HepG2 (cell line): ENCODE measurements at regions not wholly inside any gene's neighbourhood (a gene's known extent, or its start where the extent isn't known, plus 50 kb on each side); places are given as distances from the start of the nearest gene placed in this dataset.

Experiments
- ATAC-seq: fragments of 200-7000 bp; cut with Tn5 transposase; 3 replicates; pipeline ENCODE4 v1.9.1; 2020; ENCODE audit warnings: mild to moderate bottlenecking, moderate library complexity
- BruUV-seq: library from RNA; stranded (reverse); fragments of 400-500 nt; replicated peaks from 2 replicates; lab custom pipeline; 2021; lab: Mats Ljungman, UMichigan
- CTCF ChIA-PET: fragments of 300-600 bp; formaldehyde crosslinking; extraction: SDS; loops from one replicate; lab custom pipeline; 2021; ENCODE audit warnings: low total read pairs, inconsistent platforms, low intra/inter-chr PET ratio; lab: Yijun Ruan, JAX
- POLR2A ChIA-PET: fragments of 350-600 bp; sonication (Branson Sonifier 250); formaldehyde crosslinking; loops from one replicate; lab custom pipeline; 2020; ENCODE audit warnings: antibody characterized with exemption, inconsistent platforms; lab: Yijun Ruan, JAX
- DNase-seq: peaks from one replicate; pipeline ENCODE4 v3.0.0-alpha.2; 2015; ENCODE audit warnings: low spot score
- FAIRE-seq: peaks from 3 replicates; lab custom pipeline; 2011; peaks lifted over from hg19 to GRCh38; lab: Jason Lieb, UNC
- H2AFZ ChIP-seq: one replicate; pipeline ENCODE4 v1.6.1; 2011; ENCODE audit warnings: low read length, inconsistent platforms
- H3K27ac ChIP-seq: fragments of 300-600 bp; 3 replicates; pipeline ENCODE4 v1.8.0; 2011; ENCODE audit warnings: mixed run types, mild to moderate bottlenecking, mixed read lengths, low read length, inconsistent platforms; ENCODE audit not compliant: insufficient read depth; ENCODE audit errors: extremely low read length
- H3K27me3 ChIP-seq, 2 experiments: fragments of 200-600 bp in 1 of 2; 2 replicates in 1 of 2; 3 replicates in 1 of 2; pipeline versions ENCODE4 v1.6.0 to v1.8.0; 2011; ENCODE audit warnings: low read length in 2 of 2, mild to moderate bottlenecking in 2 of 2, moderate library complexity in 2 of 2, inconsistent platforms in 1 of 2; ENCODE audit not compliant: insufficient read depth in 2 of 2, control insufficient read depth in 1 of 2
- H3K36me3 ChIP-seq, 2 experiments: fragments of 200-600 bp in 1 of 2; replicated peaks in 1 of 2; 2 replicates in 1 of 2; 3 replicates in 1 of 2; pipeline versions ENCODE4 v1.5.1 to v1.8.0; 2011; ENCODE audit warnings: low read length in 2 of 2, inconsistent platforms in 1 of 2; ENCODE audit not compliant: insufficient read depth in 2 of 2, control insufficient read depth in 1 of 2
- H3K4me1 ChIP-seq: 2 replicates; pipeline ENCODE4 v1.5.1; 2012; ENCODE audit warnings: low read length, inconsistent platforms; ENCODE audit not compliant: insufficient read depth
- H3K4me2 ChIP-seq: 2 replicates; pipeline ENCODE4 v1.6.0; 2011; ENCODE audit warnings: low read depth, low read length, inconsistent platforms
- H3K4me3 ChIP-seq, 3 experiments: fragments of 200-600 bp in 1 of 3; sonication (generic), shearing (Covaris generic) in 1 of 3; replicated peaks in 1 of 3; 2 replicates each; pipeline ENCODE4 v1.5.1; 2011 to 2016; ENCODE audit warnings: low read length in 3 of 3, inconsistent platforms in 2 of 3, low read depth in 2 of 3, mild to moderate bottlenecking in 2 of 3, control low read depth in 1 of 3, mixed read lengths in 1 of 3; ENCODE audit not compliant: insufficient read depth in 1 of 3
- H3K79me2 ChIP-seq: one replicate; pipeline ENCODE4 v1.6.1; 2011; ENCODE audit warnings: low read length, inconsistent platforms; ENCODE audit not compliant: insufficient read depth
- H3K9ac ChIP-seq: 2 replicates; pipeline ENCODE4 v1.6.0; 2011; ENCODE audit warnings: mild to moderate bottlenecking, low read depth, low read length, inconsistent platforms; ENCODE audit not compliant: insufficient read depth
- H3K9me3 ChIP-seq: 2 replicates; pipeline ENCODE4 v1.5.1; 2012; ENCODE audit warnings: mild to moderate bottlenecking, low read length
- H4K20me1 ChIP-seq: 2 replicates; pipeline ENCODE4 v1.6.0; 2011; ENCODE audit warnings: inconsistent platforms, mild to moderate bottlenecking, low read length, moderate library complexity; ENCODE audit not compliant: insufficient read depth
- AFF4 ChIP-seq: sonication (generic); formaldehyde crosslinking; IDR thresholded peaks from 2 replicates; pipeline ENCODE4 v1.4.0; 2020; ENCODE audit warnings: missing genetic modification reagents
- CAMTA2 ChIP-seq: sonication (generic); formaldehyde crosslinking; IDR thresholded peaks from 2 replicates; pipeline ENCODE4 v1.4.0; 2020; ENCODE audit warnings: mild to moderate bottlenecking, missing genetic modification reagents, borderline replicate concordance
- CBX5 ChIP-seq: sonication (generic); formaldehyde crosslinking; IDR thresholded peaks from 2 replicates; pipeline ENCODE4 v1.4.0; 2020; ENCODE audit warnings: missing genetic modification reagents, borderline replicate concordance
- CTCF ChIP-seq: sonication (generic); formaldehyde crosslinking; IDR thresholded peaks from 2 replicates; pipeline ENCODE4 v1.5.0; 2020; ENCODE audit warnings: mild to moderate bottlenecking, missing genetic modification reagents, moderate library complexity
- EED ChIP-seq: sonication (generic); formaldehyde crosslinking; IDR thresholded peaks from 2 replicates; pipeline ENCODE4 v1.5.0; 2020; ENCODE audit warnings: mild to moderate bottlenecking, missing genetic modification reagents
- HOXA5 ChIP-seq: sonication (generic); formaldehyde crosslinking; IDR thresholded peaks from 2 replicates; pipeline ENCODE4 v1.4.0; 2020; ENCODE audit warnings: missing genetic modification reagents
- PBX2 ChIP-seq: IDR thresholded peaks from 2 replicates; pipeline ENCODE4 v1.6.1; 2016; ENCODE audit warnings: control low read depth
- RFX3 ChIP-seq: IDR thresholded peaks from 2 replicates; pipeline ENCODE4 v1.6.1; 2016; ENCODE audit warnings: missing biosample characterization, missing genetic modification reagents
- SMC3 ChIP-seq: IDR thresholded peaks from 2 replicates; pipeline ENCODE4 v1.6.1; 2011; ENCODE audit warnings: low read length, improper control_type of control experiment
- STAG1 ChIP-seq: sonication (generic); formaldehyde crosslinking; IDR thresholded peaks from 2 replicates; pipeline ENCODE4 v1.4.0; 2020; ENCODE audit warnings: missing genetic modification reagents
- U2AF2 ChIP-seq: fragments of 200-400 bp; formaldehyde crosslinking; IDR thresholded peaks from 2 replicates; pipeline ENCODE4 v1.6.1; 2017; ENCODE audit warnings: low read depth, mild to moderate bottlenecking, low read length
- XRCC5 ChIP-seq: fragments of 200-400 bp; formaldehyde crosslinking; optimal IDR thresholded peaks from 2 replicates; pipeline ENCODE3; 2017; ENCODE audit warnings: mild to moderate bottlenecking, low read length
- ZEB1 ChIP-seq: IDR thresholded peaks from 2 replicates; pipeline ENCODE4 v1.6.1; 2012; ENCODE audit warnings: mild to moderate bottlenecking, low read depth, inconsistent platforms; ENCODE audit not compliant: insufficient replicate concordance
- ZNF749 ChIP-seq: sonication (generic); formaldehyde crosslinking; IDR thresholded peaks from 2 replicates; pipeline ENCODE4 v1.8.0; 2022; ENCODE audit warnings: mild to moderate bottlenecking, missing genetic modification reagents, moderate library complexity, borderline replicate concordance
- ZNF75D ChIP-seq: sonication (generic); formaldehyde crosslinking; IDR thresholded peaks from 2 replicates; pipeline ENCODE4 v1.8.1; 2023; ENCODE audit warnings: missing genetic modification reagents, mild to moderate bottlenecking, borderline replicate concordance
- WGBS: methylation state at CpG from one replicate; pipeline ENCODE4 v1.1.6; 2017; ENCODE audit warnings: low lambda C conversion rate; 5-methylcytosine and 5-hydroxymethylcytosine counted together
- in situ Hi-C: cut with HindIII; loops from 2 replicates; pipeline ENCODE4 v1.10.0; 2017; ENCODE audit warnings: low pct_unique_long_range_greater_than_20kb; ENCODE audit not compliant: extremely low pct_ligation_motif_present
- intact Hi-C: fragments of 100-400 bp; cut with micrococcal nuclease; formaldehyde crosslinking; loops from one replicate; pipeline ENCODE4 v1.10.0; 2022; ENCODE audit not compliant: unreplicated experiment

- TF ChIP-seq ZNF749 (CRISPR knock-in tag) (no peak), PBX2 (no peak), AFF4 (no peak), HOXA5 (CRISPR knock-in tag) (no peak), CAMTA2 (CRISPR knock-in tag) (no peak)
Measured at GRCh38 chr2:16219292-16219975, 279.1 kb downstream of the MYCN start (continued).

GRCh38 chr2:16218625-16219024 is 278.3 kb downstream of the MYCN start:
- H3K36me3 ChIP-seq: no peaks in the 10 kb centered on the region
- CTCF ChIA-PET: interaction anchor here (0.8 to 2.6 kb wide), 3 partner anchors 146 to 581 kb away, joined by 3 to 19 read pairs (median 3); partner anchors contain the start of gene MYCN
- in situ Hi-C loops (loop anchor here (5.0 kb wide), 1 partner anchor 276 kb away; the partner anchor contains the start of gene MYCN), intact Hi-C loops (loop anchor here (1.0 to 10.0 kb wide), 6 partner anchors 144 to 582 kb away; no protein-coding TSS in a partner anchor)
- BruUV-seq: no TSS peak
- WGBS: 0% methylated on average over 3 of the region's 3 CpGs
- H3K79me2 ChIP-seq: no peaks in the 10 kb centered on the region
- H3K4me2 ChIP-seq: no peak overlapping the region
- no peaks in the 10 kb centered on the region for H3K4me1 ChIP-seq
- peak; percentile 94 for ATAC-seq
- no peaks in the 10 kb centered on the region for H4K20me1 ChIP-seq
- H3K9ac ChIP-seq: no peak overlapping the region
- H2AFZ ChIP-seq: no peak overlapping the region
- H3K4me3 ChIP-seq: no peak overlapping the region
- peak; percentile 33 for DNase-seq
- FAIRE-seq: no peak
- H3K9me3 ChIP-seq: no peaks in the 10 kb centered on the region
- POLR2A ChIA-PET: no interaction called here
- H3K27me3 ChIP-seq: peaks cover 0 to 17% of the 10 kb centered on the region in 2 experiments; a peak in 3 of 5 replicates
- H3K27ac ChIP-seq: no peak overlapping the region
- no peak for TF ChIP-seq RFX3 (CRISPR knock-in tag)
- no peak for TF ChIP-seq U2AF2
- no peak for TF ChIP-seq ZNF75D (CRISPR knock-in tag)
- TF ChIP-seq XRCC5: peak; percentile 15
- peak; percentile 83 for TF ChIP-seq STAG1 (CRISPR knock-in tag)
- no peak for TF ChIP-seq EED (CRISPR knock-in tag)
- TF ChIP-seq ZEB1: no peak
- peak; percentile 73 for TF ChIP-seq SMC3
- TF ChIP-seq CBX5 (CRISPR knock-in tag): no peak
- peak; percentile 75 for TF ChIP-seq CTCF (CRISPR knock-in tag)
